Right hindlimb (tissue), 1 donor: ENCODE measurements at regions not wholly inside any gene's neighbourhood (a gene's known extent, or its start where the extent isn't known, plus 50 kb on each side); places are given as distances from the start of the nearest gene placed in this dataset.
"Not testable (repeated sequence)": the region's sequence is repeated elsewhere in the genome, so short reads cannot be mapped to it uniquely, and the experiment has no call there.

ENCODE experiments used
- DNase-seq: peaks from one replicate; pipeline ENCODE4 v3.0.0-alpha.2; 2018

GRCh38 chr9:36461323-36461722 lies 61.3 kb upstream of the RNF38 start:
- DNase-seq = no peak

GRCh38 chr9:36458430-36458915 lies 58.4 kb upstream of the RNF38 start:
- not testable (repeated sequence) for DNase-seq

GRCh38 chr9:36457836-36458429 lies 57.9 kb upstream of the RNF38 start:
- DNase-seq = no peak

GRCh38 chr9:36456480-36457065 lies 56.5 kb upstream of the RNF38 start:
- DNase-seq = no peak

- DNase-seq = no peak
These were observed 51.9 kb upstream of the RNF38 start for GRCh38 chr9:36451949-36452348.

- DNase-seq = no peak
These were observed 50.2 kb upstream of the RNF38 start for GRCh38 chr9:36450110-36450732.
